Muscle of leg (tissue), 3 donors: ENCODE measurements at regions not wholly inside any gene's neighbourhood (a gene's known extent, or its start where the extent isn't known, plus 50 kb on each side); places are given as distances from the start of the nearest gene placed in this dataset.
"Not testable (repeated sequence)": the region's sequence is repeated elsewhere in the genome, so short reads cannot be mapped to it uniquely, and the experiment has no call there.

ENCODE experiments used
- DNase-seq: peaks from one replicate; pipeline ENCODE4 v3.0.0; 2013
- H3K27ac ChIP-seq: one replicate; pipeline ENCODE4 v1.5.1; 2013; ENCODE audit warnings: mild to moderate bottlenecking, low read length, control low read depth
- H3K27me3 ChIP-seq: one replicate; pipeline ENCODE4 v1.6.1; 2013; ENCODE audit warnings: low read length; ENCODE audit not compliant: control insufficient read depth, insufficient read depth
- H3K36me3 ChIP-seq: one replicate; pipeline ENCODE4 v1.6.1; 2013; ENCODE audit warnings: low read length; ENCODE audit not compliant: control insufficient read depth, insufficient read depth
- H3K4me1 ChIP-seq: one replicate; pipeline ENCODE4 v1.6.1; 2013; ENCODE audit warnings: low read length; ENCODE audit not compliant: control insufficient read depth, insufficient read depth
- H3K4me3 ChIP-seq: one replicate; pipeline ENCODE4 v1.5.1; 2013; ENCODE audit warnings: low read length, control low read depth
- H3K9me3 ChIP-seq: replicated peaks from 2 replicates; pipeline ENCODE4 v1.6.1; 2013; ENCODE audit warnings: low read depth, low read length; ENCODE audit not compliant: control insufficient read depth
- WGBS: methylation state at CpG from one replicate; pipeline ENCODE4 v1.1.5; 2013; ENCODE audit warnings: missing lambda C conversion rate; ENCODE audit not compliant: insufficient coverage; 5-methylcytosine and 5-hydroxymethylcytosine counted together

DNA sequence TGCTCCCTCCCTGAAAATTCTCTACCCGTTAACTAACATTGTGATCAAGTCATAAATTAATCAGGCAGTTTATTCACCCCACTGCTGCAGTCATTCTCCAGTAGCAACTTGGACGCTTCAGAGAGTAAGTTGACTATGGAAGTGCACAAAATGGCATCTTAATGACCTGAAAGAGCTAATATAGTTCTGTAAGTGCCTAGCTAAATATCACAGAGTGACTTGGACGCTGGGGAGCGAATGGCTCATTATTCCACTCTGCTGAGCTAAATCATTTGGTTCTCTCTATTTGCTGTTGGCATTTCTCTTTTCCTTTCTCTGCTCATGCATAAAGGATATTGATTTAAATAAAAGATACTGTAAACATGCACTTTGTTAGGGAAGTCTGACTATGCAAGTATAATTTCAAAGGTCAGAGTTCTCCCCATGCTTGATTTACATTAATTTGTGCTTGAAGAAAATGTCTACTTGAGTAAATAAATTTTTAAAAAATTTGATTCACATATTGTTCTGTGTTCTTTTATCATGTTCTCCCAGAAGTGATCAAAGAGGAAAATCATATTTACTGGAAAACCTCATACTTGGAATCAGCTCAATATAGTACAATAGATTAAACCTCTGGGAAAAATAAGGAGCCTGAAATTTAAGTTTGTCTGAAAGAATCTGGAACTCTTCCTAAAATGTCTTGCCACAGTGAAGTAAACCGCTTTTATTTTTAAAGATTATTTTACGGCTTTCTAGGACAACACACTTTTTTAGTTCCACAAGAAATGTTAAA, 169.5 kb upstream of the HAPLN1 start:
- no CpG with 5 or more reads among the region's 6 CpGs for WGBS
- Histone ChIP-seq H3K27me3 (no peaks in the 10 kb centered on the region), H3K9me3 (no peaks in the 10 kb centered on the region), H3K36me3 (no peaks in the 10 kb centered on the region), H3K27ac (no peak overlapping the region), H3K4me1 (no peaks in the 10 kb centered on the region), H3K4me3 (no peak overlapping the region)
- DNase-seq, result peak; percentile 51

GRCh38 chr5:83877911-83878706, 157.5 kb upstream of the HAPLN1 start:
- H3K9me3 ChIP-seq, result no peaks in the 10 kb centered on the region
- H3K4me3 ChIP-seq, result no peak overlapping the region
- no peaks in the 10 kb centered on the region for H3K27me3 ChIP-seq
- peak; percentile 8 for DNase-seq
- no peaks in the 10 kb centered on the region for H3K36me3 ChIP-seq
- 84% methylated on average over 6 of the region's 8 CpGs for WGBS
- no peak overlapping the region for H3K27ac ChIP-seq
- no peaks in the 10 kb centered on the region for H3K4me1 ChIP-seq

DNA sequence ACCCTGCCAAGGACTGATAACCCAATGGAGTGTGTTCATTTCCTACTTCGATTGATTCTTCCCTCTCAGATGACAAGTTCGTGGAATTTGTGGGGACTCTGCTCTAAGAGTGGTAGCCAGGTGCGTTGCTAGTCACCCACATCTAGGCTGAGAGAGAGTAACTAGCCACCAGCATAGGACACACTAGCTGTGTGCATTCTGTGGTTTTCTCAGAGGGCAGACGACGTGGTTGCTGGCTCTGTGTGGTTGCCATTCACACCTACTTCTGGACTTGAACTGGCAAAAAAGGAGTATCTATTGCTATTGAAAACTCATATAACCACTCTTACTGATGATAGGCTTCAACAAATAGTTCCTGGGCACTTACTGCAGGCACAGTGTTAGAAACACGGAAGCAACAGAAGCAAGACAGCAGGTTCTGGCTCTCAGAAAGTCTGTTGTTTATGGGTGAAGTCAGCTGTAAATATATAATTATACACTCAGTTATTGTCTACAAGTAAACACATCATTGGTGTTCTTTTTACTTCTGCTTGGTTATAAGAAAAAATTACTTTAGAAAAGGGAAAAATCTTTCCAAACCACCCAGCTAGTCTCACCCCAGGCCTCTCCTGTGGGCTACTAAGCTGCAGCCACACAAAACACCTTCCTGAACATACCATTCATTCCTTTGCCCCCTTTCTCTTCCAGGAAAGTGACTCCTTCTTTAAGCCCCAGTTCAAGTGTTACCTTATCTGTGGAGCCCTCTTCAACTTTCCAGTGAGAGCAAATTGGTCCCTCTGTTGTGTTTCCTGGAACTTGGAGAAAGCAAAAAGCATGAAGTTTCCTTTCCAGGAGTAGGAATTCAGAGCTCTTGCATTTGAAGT, 151.1 kb upstream of the HAPLN1 start:
- no peaks in the 10 kb centered on the region for H3K4me1 ChIP-seq
- no peak overlapping the region for H3K27ac ChIP-seq
- WGBS, result no CpG with 5 or more reads among the region's 6 CpGs
- no peaks in the 10 kb centered on the region for H3K9me3 ChIP-seq
- no peak for DNase-seq
- no peaks in the 10 kb centered on the region for H3K27me3 ChIP-seq
- H3K36me3 ChIP-seq, result no peaks in the 10 kb centered on the region
- no peak overlapping the region for H3K4me3 ChIP-seq

DNA sequence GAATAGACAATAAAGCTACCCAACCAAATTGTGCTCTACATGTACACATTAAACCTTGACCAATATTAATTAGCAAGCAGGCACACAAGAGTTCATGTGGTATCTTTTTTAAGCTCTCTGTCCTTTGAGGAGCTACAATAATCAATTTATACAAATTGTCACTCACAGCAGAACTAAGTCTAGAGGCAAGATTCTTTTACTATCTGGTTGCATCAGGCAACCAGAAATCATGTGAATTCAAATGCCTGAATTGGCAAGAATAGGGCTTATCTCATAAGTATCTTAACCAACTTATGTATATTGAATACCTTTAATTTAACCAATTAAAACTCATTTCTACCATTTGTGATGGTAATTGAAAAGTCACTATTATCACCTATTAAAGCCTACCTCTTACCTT, 145.5 kb upstream of the HAPLN1 start:
- H3K4me1 ChIP-seq, result no peaks in the 10 kb centered on the region
- no peak for DNase-seq

DNA sequence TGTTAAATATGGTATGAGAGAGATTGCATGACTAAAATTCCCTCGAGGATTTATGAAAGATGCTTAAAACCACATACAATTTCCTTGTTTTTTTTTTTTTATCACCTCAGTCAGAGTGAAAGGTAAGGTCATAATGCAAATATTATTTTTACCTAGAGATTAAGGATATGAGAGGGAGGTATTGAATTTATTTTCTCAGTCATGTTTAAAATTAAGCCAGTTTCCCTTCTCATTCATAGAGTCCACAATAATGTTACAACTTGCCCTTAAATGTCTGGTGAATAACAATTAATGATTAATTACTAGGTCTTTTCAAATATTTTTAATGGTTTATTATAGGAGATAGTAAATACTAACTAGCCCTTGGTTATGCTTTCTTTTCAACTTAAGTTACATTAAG, 144.9 kb upstream of the HAPLN1 start:
- Histone ChIP-seq H3K27ac (no peak overlapping the region), H3K36me3 (no peaks in the 10 kb centered on the region), H3K4me3 (no peak overlapping the region), H3K27me3 (no peaks in the 10 kb centered on the region), H3K4me1 (no peaks in the 10 kb centered on the region), H3K9me3 (no peaks in the 10 kb centered on the region)
- no peak for DNase-seq
- WGBS, result no CpG with 5 or more reads among the region's 1 CpG

More for the DNA sequence above, 145.5 kb upstream of the HAPLN1 start:
- Histone ChIP-seq H3K27me3 (no peaks in the 10 kb centered on the region), H3K36me3 (no peaks in the 10 kb centered on the region), H3K4me3 (no peak overlapping the region), H3K9me3 (no peaks in the 10 kb centered on the region), H3K27ac (no peak overlapping the region)

DNA sequence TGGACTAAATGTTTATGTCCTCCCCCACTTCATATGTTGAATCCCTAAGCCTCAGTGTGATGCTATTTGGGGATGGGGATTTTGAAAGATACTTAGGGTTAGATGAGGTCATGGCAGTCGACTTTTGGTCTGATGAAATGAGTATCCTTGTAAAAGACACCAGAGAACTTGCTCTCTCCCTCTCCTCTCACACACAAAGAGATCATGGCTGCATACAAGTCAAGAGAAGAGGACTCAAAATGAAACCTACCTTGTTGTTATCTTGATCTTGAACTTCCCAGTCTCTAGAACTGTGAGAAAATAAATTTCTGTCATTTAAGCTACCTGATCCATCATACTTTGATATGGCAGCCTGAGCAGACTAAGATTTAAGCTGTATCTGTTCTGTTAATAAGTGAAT, 144.0 kb upstream of the HAPLN1 start:
- H3K4me1 ChIP-seq, result no peaks in the 10 kb centered on the region
- no peak overlapping the region for H3K27ac ChIP-seq
- no CpG with 5 or more reads among the region's 1 CpG for WGBS
- no peak overlapping the region for H3K4me3 ChIP-seq
- H3K27me3 ChIP-seq, result no peaks in the 10 kb centered on the region
- H3K36me3 ChIP-seq, result no peaks in the 10 kb centered on the region
- H3K9me3 ChIP-seq, result no peaks in the 10 kb centered on the region
- DNase-seq, result no peak

DNA sequence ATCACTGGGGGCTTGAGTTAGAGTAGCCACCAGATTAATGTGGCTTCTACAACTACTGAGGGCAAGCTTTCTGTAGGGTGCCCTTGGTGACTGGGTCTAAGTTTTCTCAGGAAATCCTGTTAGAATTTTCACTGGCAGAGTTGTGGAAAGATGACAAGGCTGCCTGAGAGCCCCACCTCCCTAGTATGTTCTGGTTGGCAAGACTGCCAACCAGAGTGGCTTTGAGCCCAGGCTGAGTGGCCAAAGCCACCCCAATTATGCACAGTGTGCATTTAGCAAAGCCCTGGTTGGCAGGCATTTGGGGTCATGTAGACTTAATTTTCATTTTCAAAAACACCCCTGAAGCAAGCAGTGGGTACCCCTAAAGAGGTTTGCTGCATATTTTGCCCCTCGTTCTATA, 136.7 kb upstream of the HAPLN1 start:
- Histone ChIP-seq H3K36me3 (no peaks in the 10 kb centered on the region), H3K9me3 (no peaks in the 10 kb centered on the region), H3K4me1 (peaks cover 2% of the 10 kb centered on the region), H3K4me3 (no peak overlapping the region), H3K27me3 (no peaks in the 10 kb centered on the region), H3K27ac (peak overlapping the region; percentile 4)
- DNase-seq, result peak; percentile 57
- no CpG with 5 or more reads among the region's 1 CpG for WGBS

DNA sequence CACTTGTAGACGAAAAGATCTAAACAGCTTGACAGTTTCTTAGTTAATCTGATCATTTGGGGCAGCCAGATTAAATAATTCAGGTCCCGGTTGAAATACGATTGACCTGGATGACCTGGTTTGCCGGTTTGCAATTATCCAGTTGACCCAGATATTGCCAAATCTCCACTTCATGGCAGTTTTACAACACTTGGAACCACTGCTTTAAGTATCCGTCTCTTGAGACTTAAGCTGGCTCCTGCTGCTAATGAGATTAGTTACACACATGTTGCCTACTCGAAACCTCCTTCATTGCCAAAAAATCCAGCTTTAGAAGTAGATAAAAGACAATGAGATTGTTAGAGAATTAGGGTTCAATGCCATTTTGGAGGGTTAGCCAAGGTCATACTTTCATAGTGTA, 136.2 kb upstream of the HAPLN1 start:
- 30% methylated on average over 4 of the region's 6 CpGs for WGBS
- no peaks in the 10 kb centered on the region for H3K9me3 ChIP-seq
- peak overlapping the region; percentile 4 for H3K27ac ChIP-seq
- peaks cover 2% of the 10 kb centered on the region for H3K4me1 ChIP-seq
- H3K36me3 ChIP-seq, result no peaks in the 10 kb centered on the region
- no peaks in the 10 kb centered on the region for H3K27me3 ChIP-seq
- H3K4me3 ChIP-seq, result no peak overlapping the region
- peak; percentile 60 for DNase-seq

- not testable (repeated sequence) for DNase-seq, H3K27me3 ChIP-seq
- no CpG with 5 or more reads among the region's 3 CpGs for WGBS
Measured at GRCh38 chr5:83850412-83850811, 129.8 kb upstream of the HAPLN1 start.

DNA sequence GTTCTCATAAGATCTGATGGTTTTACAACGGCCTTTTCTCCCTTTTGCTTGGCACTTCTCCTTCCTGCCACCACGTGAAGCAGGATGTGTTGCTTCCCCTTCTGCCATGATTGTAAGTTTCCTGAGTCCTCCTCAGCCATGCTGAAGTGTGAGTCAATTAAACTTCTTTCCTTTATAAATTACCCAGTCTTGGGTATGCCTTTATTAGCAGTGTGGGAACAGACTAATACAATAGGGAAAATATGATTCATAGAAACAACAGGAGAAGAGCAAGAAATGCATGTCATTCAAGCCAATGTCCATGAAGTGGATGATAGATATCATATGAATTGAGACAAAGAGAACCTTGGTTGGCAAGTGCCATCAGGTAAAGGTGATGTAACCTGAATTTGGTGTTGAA, 128.3 kb upstream of the HAPLN1 start:
- WGBS, result 40% methylated on average over 1 of the region's 2 CpGs
- no peak for DNase-seq
- no peaks in the 10 kb centered on the region for H3K9me3 ChIP-seq
- no peak overlapping the region for H3K4me3 ChIP-seq
- no peak overlapping the region for H3K27ac ChIP-seq
- no peaks in the 10 kb centered on the region for H3K36me3 ChIP-seq
- H3K27me3 ChIP-seq, result no peaks in the 10 kb centered on the region
- H3K4me1 ChIP-seq, result no peaks in the 10 kb centered on the region

More at GRCh38 chr5:83850412-83850811, 129.8 kb upstream of the HAPLN1 start:
- H3K36me3 ChIP-seq, H3K9me3 ChIP-seq, H3K27ac ChIP-seq, H3K4me3 ChIP-seq, H3K4me1 ChIP-seq: not testable (repeated sequence)
